HUES6 (cell line): ENCODE measurements at regions not wholly inside any gene's neighbourhood (a gene's known extent, or its start where the extent isn't known, plus 50 kb on each side); places are given as distances from the start of the nearest gene placed in this dataset.
"Not testable (repeated sequence)": the region's sequence is repeated elsewhere in the genome, so short reads cannot be mapped to it uniquely, and the experiment has no call there.

ENCODE experiments used
- H3K27ac ChIP-seq: 2 replicates; pipeline ENCODE4 v1.7.0; 2013; ENCODE audit warnings: low read depth, mild to moderate bottlenecking, low read length, inconsistent platforms
- H3K27me3 ChIP-seq: 2 replicates; pipeline ENCODE4 v1.6.1; 2013; ENCODE audit warnings: low read length; ENCODE audit not compliant: control insufficient read depth, insufficient read depth
- H3K36me3 ChIP-seq: 2 replicates; pipeline ENCODE4 v1.6.1; 2013; ENCODE audit warnings: low read length; ENCODE audit not compliant: control insufficient read depth, insufficient read depth
- H3K4me1 ChIP-seq: 2 replicates; pipeline ENCODE4 v1.6.1; 2013; ENCODE audit warnings: low read length; ENCODE audit not compliant: control insufficient read depth, insufficient read depth
- H3K4me3 ChIP-seq: 2 replicates; pipeline ENCODE4 v1.5.1; 2013; ENCODE audit warnings: low read depth, low read length
- H3K9ac ChIP-seq: one replicate; pipeline ENCODE4 v1.6.1; 2013; ENCODE audit warnings: mild to moderate bottlenecking, low read length
- H3K9me3 ChIP-seq: 2 replicates; pipeline ENCODE4 v1.6.1; 2013; ENCODE audit warnings: low read depth, low read length; ENCODE audit not compliant: control insufficient read depth, insufficient read depth

GRCh38 chr7:17103984-17104383 lies 194.5 kb upstream of the AHR start:
- Histone ChIP-seq H3K9me3 (peaks cover 5% of the 10 kb centered on the region; the same call in 1 of the 2 replicates), H3K36me3 (no peaks in the 10 kb centered on the region), H3K9ac (no peak overlapping the region), H3K4me1 (no peaks in the 10 kb centered on the region), H3K27ac (no peak overlapping the region), H3K4me3 (no peak overlapping the region), H3K27me3 (no peaks in the 10 kb centered on the region)

GRCh38 chr7:17104419-17104818 lies 194.0 kb upstream of the AHR start:
- Histone ChIP-seq H3K36me3 (no peaks in the 10 kb centered on the region), H3K27ac (no peak overlapping the region), H3K9ac (no peak overlapping the region), H3K4me3 (no peak overlapping the region), H3K27me3 (no peaks in the 10 kb centered on the region), H3K9me3 (peaks cover 5% of the 10 kb centered on the region; the same call in 1 of the 2 replicates), H3K4me1 (no peaks in the 10 kb centered on the region)

- no peaks in the 10 kb centered on the region for H3K27me3 ChIP-seq
- no peak overlapping the region for H3K4me3 ChIP-seq
- H3K9ac ChIP-seq, result no peak overlapping the region
- H3K9me3 ChIP-seq, result peaks cover 5% of the 10 kb centered on the region; the same call in 1 of the 2 replicates
- H3K36me3 ChIP-seq, result no peaks in the 10 kb centered on the region
- no peak overlapping the region for H3K27ac ChIP-seq
- no peaks in the 10 kb centered on the region for H3K4me1 ChIP-seq
Measured at GRCh38 chr7:17105701-17106100, 192.8 kb upstream of the AHR start.

GRCh38 chr7:17108049-17108584 lies 190.3 kb upstream of the AHR start:
- H3K27me3 ChIP-seq, result no peaks in the 10 kb centered on the region
- H3K4me3 ChIP-seq, result no peak overlapping the region
- H3K9ac ChIP-seq, result no peak overlapping the region
- H3K4me1 ChIP-seq, result no peaks in the 10 kb centered on the region
- no peaks in the 10 kb centered on the region for H3K9me3 ChIP-seq
- H3K36me3 ChIP-seq, result no peaks in the 10 kb centered on the region
- no peak overlapping the region for H3K27ac ChIP-seq

- no peak overlapping the region for H3K4me3 ChIP-seq
Measured at GRCh38 chr7:17109020-17109419, 189.4 kb upstream of the AHR start.

GRCh38 chr7:17113770-17114169 lies 184.7 kb upstream of the AHR start:
- H3K9ac ChIP-seq, H3K27ac ChIP-seq, H3K9me3 ChIP-seq: not testable (repeated sequence)

More at GRCh38 chr7:17109020-17109419, 189.4 kb upstream of the AHR start:
- Histone ChIP-seq H3K4me1 (no peaks in the 10 kb centered on the region), H3K9ac (no peak overlapping the region), H3K27me3 (no peaks in the 10 kb centered on the region), H3K9me3 (no peaks in the 10 kb centered on the region), H3K27ac (no peak overlapping the region), H3K36me3 (no peaks in the 10 kb centered on the region)

GRCh38 chr7:17118412-17118811 lies 180.0 kb upstream of the AHR start:
- Histone ChIP-seq H3K4me1 (no peaks in the 10 kb centered on the region), H3K27me3 (no peaks in the 10 kb centered on the region), H3K4me3 (no peak overlapping the region), H3K9ac (no peak overlapping the region), H3K36me3 (no peaks in the 10 kb centered on the region), H3K9me3 (no peaks in the 10 kb centered on the region), H3K27ac (no peak overlapping the region)

More at GRCh38 chr7:17113770-17114169, 184.7 kb upstream of the AHR start:
- not testable (repeated sequence) for H3K36me3 ChIP-seq, H3K4me3 ChIP-seq, H3K4me1 ChIP-seq, H3K27me3 ChIP-seq

- Histone ChIP-seq H3K9me3 (no peaks in the 10 kb centered on the region), H3K36me3 (no peaks in the 10 kb centered on the region), H3K4me1 (no peaks in the 10 kb centered on the region), H3K9ac (no peak overlapping the region), H3K27ac (no peak overlapping the region), H3K4me3 (no peak overlapping the region), H3K27me3 (no peaks in the 10 kb centered on the region)
Measured at GRCh38 chr7:17120756-17121155, 177.7 kb upstream of the AHR start.

GRCh38 chr7:17121671-17122070 lies 176.8 kb upstream of the AHR start:
- H3K27me3 ChIP-seq, result no peaks in the 10 kb centered on the region
- H3K36me3 ChIP-seq, result no peaks in the 10 kb centered on the region
- H3K4me1 ChIP-seq, result no peaks in the 10 kb centered on the region
- no peak overlapping the region for H3K4me3 ChIP-seq
- H3K9ac ChIP-seq, result no peak overlapping the region
- H3K9me3 ChIP-seq, result no peaks in the 10 kb centered on the region
- no peak overlapping the region for H3K27ac ChIP-seq

GRCh38 chr7:17123020-17123419 lies 175.4 kb upstream of the AHR start:
- no peak overlapping the region for H3K27ac ChIP-seq
- no peaks in the 10 kb centered on the region for H3K9me3 ChIP-seq
- no peak overlapping the region for H3K9ac ChIP-seq
- H3K36me3 ChIP-seq, result no peaks in the 10 kb centered on the region
- H3K4me3 ChIP-seq, result no peak overlapping the region
- H3K27me3 ChIP-seq, result no peaks in the 10 kb centered on the region
- H3K4me1 ChIP-seq, result no peaks in the 10 kb centered on the region

GRCh38 chr7:17126413-17127268 lies 171.8 kb upstream of the AHR start:
- Histone ChIP-seq H3K36me3 (no peaks in the 10 kb centered on the region), H3K4me3 (no peak overlapping the region), H3K27ac (no peak overlapping the region), H3K9ac (no peak overlapping the region), H3K4me1 (peaks cover 4% of the 10 kb centered on the region; the same call in 1 of the 2 replicates), H3K27me3 (no peaks in the 10 kb centered on the region), H3K9me3 (no peaks in the 10 kb centered on the region)
